WTC11 (cell line): ENCODE measurements at regions not wholly inside any gene's neighbourhood (a gene's known extent, or its start where the extent isn't known, plus 50 kb on each side); places are given as distances from the start of the nearest gene placed in this dataset.
"Not testable (repeated sequence)": the region's sequence is repeated elsewhere in the genome, so short reads cannot be mapped to it uniquely, and the experiment has no call there.

Experiments used
- CBFB ChIP-seq: sonication (generic); formaldehyde crosslinking; IDR thresholded peaks from 2 replicates; pipeline ENCODE4 v1.8.1; 2022; ENCODE audit warnings: mild to moderate bottlenecking, low read depth, missing genetic modification reagents
- ESRRA ChIP-seq: sonication (generic); formaldehyde crosslinking; IDR thresholded peaks from 2 replicates; pipeline ENCODE4 v1.8.1; 2022; ENCODE audit warnings: mild to moderate bottlenecking, missing genetic modification reagents, borderline replicate concordance
- FOXP1 ChIP-seq: sonication (generic); formaldehyde crosslinking; IDR thresholded peaks from 2 replicates; pipeline ENCODE4 v1.8.0; 2022; ENCODE audit warnings: missing genetic modification reagents, mild to moderate bottlenecking, moderate library complexity, borderline replicate concordance
- HMGA2 ChIP-seq: fragments of 250-450 bp; sonication (Bioruptor Pico); IDR thresholded peaks from 2 replicates; pipeline ENCODE4 v1.4.0; 2021; ENCODE audit warnings: mild to moderate bottlenecking, moderate library complexity
- NR1H2 ChIP-seq: sonication (generic); formaldehyde crosslinking; IDR thresholded peaks from 2 replicates; pipeline ENCODE4 v1.9.0; 2021; ENCODE audit warnings: mild to moderate bottlenecking, moderate library complexity, missing genetic modification reagents
- NR3C1 ChIP-seq: sonication (generic); formaldehyde crosslinking; conservative IDR thresholded peaks from 2 replicates; pipeline ENCODE4 v1.8.1; 2023; ENCODE audit warnings: low read depth, mild to moderate bottlenecking, missing genetic modification reagents
- RELA ChIP-seq: sonication (generic); formaldehyde crosslinking; IDR thresholded peaks from 2 replicates; pipeline ENCODE4 v1.8.1; 2022; ENCODE audit warnings: missing genetic modification reagents, mild to moderate bottlenecking, borderline replicate concordance
- TP53 ChIP-seq: sonication (generic); formaldehyde crosslinking; IDR thresholded peaks from 2 replicates; pipeline ENCODE4 v1.8.1; 2023; ENCODE audit warnings: mild to moderate bottlenecking, missing genetic modification reagents
- ZNF138 ChIP-seq: sonication (generic); formaldehyde crosslinking; conservative IDR thresholded peaks from 2 replicates; pipeline ENCODE4 v1.8.1; 2022; ENCODE audit warnings: mild to moderate bottlenecking, moderate library complexity, missing genetic modification reagents
- ZNF263 ChIP-seq: sonication (generic); formaldehyde crosslinking; IDR thresholded peaks from 2 replicates; pipeline ENCODE4 v1.8.1; 2022; ENCODE audit warnings: low read depth, mild to moderate bottlenecking, moderate library complexity, missing genetic modification reagents
- TF ChIP-seq, protein P1 (sequence below): fragments of 200-600 bp; IDR thresholded peaks from 2 replicates; pipeline ENCODE4 v1.8.0; 2022; ENCODE audit warnings: antibody characterized with exemption
- TF ChIP-seq, protein P2 (sequence below): sonication (generic); formaldehyde crosslinking; IDR thresholded peaks from 2 replicates; pipeline ENCODE4 v1.8.1; 2023; ENCODE audit warnings: mild to moderate bottlenecking, missing genetic modification reagents, moderate library complexity
- TF ChIP-seq, protein P3 (sequence below): sonication (generic); formaldehyde crosslinking; IDR thresholded peaks from 2 replicates; pipeline ENCODE4 v1.8.1; 2022; ENCODE audit warnings: missing genetic modification reagents, borderline replicate concordance

DNA sequence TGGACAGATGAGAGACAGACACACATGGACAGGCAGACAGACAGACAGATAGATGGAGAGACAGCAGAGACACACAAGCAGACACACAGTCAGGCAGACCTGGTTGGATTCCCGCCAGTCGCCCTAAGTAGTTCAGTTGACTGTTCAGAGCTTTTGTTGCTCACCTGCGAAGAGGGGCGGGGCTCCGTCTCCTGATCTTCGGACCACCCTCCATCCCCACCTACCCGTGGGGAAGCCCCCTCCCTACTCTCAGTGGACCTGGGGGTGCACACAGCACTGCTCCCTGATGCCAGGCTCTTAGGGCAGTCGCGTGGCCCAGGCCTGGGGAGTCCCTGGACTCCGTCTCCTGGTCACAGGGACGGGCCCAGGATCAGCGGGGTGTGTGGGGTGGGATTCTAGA, 341.0 kb downstream of the ADGRD1 start:
- not testable (repeated sequence) for TF ChIP-seq FOXP1 (CRISPR knock-in tag); ZNF263 (CRISPR knock-in tag); CBFB (CRISPR knock-in tag); HMGA2 (CRISPR knock-in tag); ESRRA (CRISPR knock-in tag); TP53 (CRISPR knock-in tag); ZNF138 (CRISPR knock-in tag); RELA (CRISPR knock-in tag); NR3C1; NR1H2 (CRISPR knock-in tag)
- TF ChIP-seq, protein P1, sequence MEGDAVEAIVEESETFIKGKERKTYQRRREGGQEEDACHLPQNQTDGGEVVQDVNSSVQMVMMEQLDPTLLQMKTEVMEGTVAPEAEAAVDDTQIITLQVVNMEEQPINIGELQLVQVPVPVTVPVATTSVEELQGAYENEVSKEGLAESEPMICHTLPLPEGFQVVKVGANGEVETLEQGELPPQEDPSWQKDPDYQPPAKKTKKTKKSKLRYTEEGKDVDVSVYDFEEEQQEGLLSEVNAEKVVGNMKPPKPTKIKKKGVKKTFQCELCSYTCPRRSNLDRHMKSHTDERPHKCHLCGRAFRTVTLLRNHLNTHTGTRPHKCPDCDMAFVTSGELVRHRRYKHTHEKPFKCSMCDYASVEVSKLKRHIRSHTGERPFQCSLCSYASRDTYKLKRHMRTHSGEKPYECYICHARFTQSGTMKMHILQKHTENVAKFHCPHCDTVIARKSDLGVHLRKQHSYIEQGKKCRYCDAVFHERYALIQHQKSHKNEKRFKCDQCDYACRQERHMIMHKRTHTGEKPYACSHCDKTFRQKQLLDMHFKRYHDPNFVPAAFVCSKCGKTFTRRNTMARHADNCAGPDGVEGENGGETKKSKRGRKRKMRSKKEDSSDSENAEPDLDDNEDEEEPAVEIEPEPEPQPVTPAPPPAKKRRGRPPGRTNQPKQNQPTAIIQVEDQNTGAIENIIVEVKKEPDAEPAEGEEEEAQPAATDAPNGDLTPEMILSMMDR: not testable (repeated sequence)
- TF ChIP-seq, protein P2, sequence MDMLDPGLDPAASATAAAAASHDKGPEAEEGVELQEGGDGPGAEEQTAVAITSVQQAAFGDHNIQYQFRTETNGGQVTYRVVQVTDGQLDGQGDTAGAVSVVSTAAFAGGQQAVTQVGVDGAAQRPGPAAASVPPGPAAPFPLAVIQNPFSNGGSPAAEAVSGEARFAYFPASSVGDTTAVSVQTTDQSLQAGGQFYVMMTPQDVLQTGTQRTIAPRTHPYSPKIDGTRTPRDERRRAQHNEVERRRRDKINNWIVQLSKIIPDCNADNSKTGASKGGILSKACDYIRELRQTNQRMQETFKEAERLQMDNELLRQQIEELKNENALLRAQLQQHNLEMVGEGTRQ (CRISPR knock-in tag): not testable (repeated sequence)
- TF ChIP-seq, protein P3, sequence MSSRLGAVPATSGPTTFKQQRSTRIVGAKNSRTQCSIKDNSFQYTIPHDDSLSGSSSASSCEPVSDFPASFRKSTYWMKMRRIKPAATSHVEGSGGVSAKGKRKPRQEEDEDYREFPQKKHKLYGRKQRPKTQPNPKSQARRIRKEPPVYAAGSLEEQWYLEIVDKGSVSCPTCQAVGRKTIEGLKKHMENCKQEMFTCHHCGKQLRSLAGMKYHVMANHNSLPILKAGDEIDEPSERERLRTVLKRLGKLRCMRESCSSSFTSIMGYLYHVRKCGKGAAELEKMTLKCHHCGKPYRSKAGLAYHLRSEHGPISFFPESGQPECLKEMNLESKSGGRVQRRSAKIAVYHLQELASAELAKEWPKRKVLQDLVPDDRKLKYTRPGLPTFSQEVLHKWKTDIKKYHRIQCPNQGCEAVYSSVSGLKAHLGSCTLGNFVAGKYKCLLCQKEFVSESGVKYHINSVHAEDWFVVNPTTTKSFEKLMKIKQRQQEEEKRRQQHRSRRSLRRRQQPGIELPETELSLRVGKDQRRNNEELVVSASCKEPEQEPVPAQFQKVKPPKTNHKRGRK (CRISPR knock-in tag): not testable (repeated sequence)
